ENCODE measurements at regions not wholly inside any gene's neighbourhood (a gene's known extent, or its start where the extent isn't known, plus 50 kb on each side); places are given as distances from the start of the nearest gene placed in this dataset.

DNA sequence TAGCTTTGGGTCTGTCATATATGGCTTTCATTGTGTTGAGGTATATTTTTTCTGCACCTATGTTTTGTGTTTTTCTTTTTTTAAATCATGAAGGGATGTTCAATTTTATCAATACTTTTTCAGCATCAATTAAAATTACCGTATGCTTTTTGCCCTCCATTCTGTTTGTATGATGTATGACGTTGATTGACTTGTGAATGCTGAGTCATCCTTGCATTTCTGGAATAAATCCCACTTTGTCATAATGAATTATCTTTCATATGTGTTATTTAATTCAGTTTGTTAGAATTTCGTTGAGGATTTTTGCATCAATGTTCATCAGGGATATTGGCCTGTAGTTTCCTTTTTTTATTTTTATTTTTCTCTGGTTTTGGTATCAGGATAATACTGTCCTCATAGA, 790.9 kb downstream of the TMEM182 start:
- Histone ChIP-seq H2AK5ac (ENCODE audit: insufficient read length, low read length) (no peak overlapping the region), H3K79me1 (ENCODE audit: insufficient read depth, low read depth, low read length, poor library complexity, severe bottlenecking) (no peaks in the 10 kb centered on the region), H2BK20ac (ENCODE audit: low read depth, low read length, poor library complexity, severe bottlenecking) (no peak overlapping the region), H2AFZ (ENCODE audit: low read length) (no peak overlapping the region), H2BK5ac (ENCODE audit: insufficient read length, low read length) (no peak overlapping the region), H3K4ac (ENCODE audit: low read depth, low read length) (no peak overlapping the region), H3K18ac (ENCODE audit: insufficient read length, low read depth, low read length) (no peak overlapping the region), H2BK15ac (ENCODE audit: low read depth, low read length) (no peak overlapping the region), H3K4me2 (ENCODE audit: insufficient read depth, insufficient read length, low read length) (no peak overlapping the region), H3K23ac (ENCODE audit: insufficient read length, low read depth, low read length) (no peak overlapping the region), H3K23me2 (ENCODE audit: insufficient read length, low read depth, low read length, poor library complexity, severe bottlenecking) (no peaks in the 10 kb centered on the region), H4K20me1 (ENCODE audit: control insufficient read depth, insufficient read depth, insufficient read length) (no peaks in the 10 kb centered on the region), H3K9me3 (ENCODE audit: control insufficient read depth, low read depth, low read length) (no peaks in the 10 kb centered on the region), H3K27me3 (ENCODE audit: insufficient read depth, low read length) (no peaks in the 10 kb centered on the region), H4K8ac (replicated peaks; ENCODE audit: insufficient read length, low read depth, low read length) (no peak overlapping the region), H4K5ac (ENCODE audit: insufficient read length, low read depth, low read length) (no peak overlapping the region), H3K4me1 (ENCODE audit: insufficient read depth, low read length) (no peaks in the 10 kb centered on the region), H2BK120ac (ENCODE audit: low read depth, low read length, poor library complexity, severe bottlenecking) (no peak overlapping the region), H3K14ac (ENCODE audit: insufficient read depth, low read length) (no peak overlapping the region), H3T11ph (ENCODE audit: low read length) (no peak overlapping the region), H3K9ac (ENCODE audit: extremely low read depth, insufficient read length, low read length) (no peak overlapping the region), H4K91ac (ENCODE audit: insufficient read length, low read depth, low read length) (no peak overlapping the region), H2BK12ac (ENCODE audit: insufficient read length, low read depth, low read length) (no peak overlapping the region), H3K79me2 (ENCODE audit: insufficient read depth, low read length) (no peaks in the 10 kb centered on the region), H3K56ac (ENCODE audit: insufficient read length, low read depth, low read length) (no peak overlapping the region), H3K27ac (ENCODE audit: insufficient read length, low read depth, low read length) (no peak overlapping the region)
- peaks cover 3 to 4% of the 10 kb centered on the region in 2 experiments; a peak in 2 of 5 replicates for H3K9me3 Mint-ChIP-seq
- peaks cover 0 to 3% (median 0%) of the 10 kb centered on the region in 3 experiments; a peak in 3 of 7 replicates for H3K36me3 Mint-ChIP-seq (ENCODE audit: insufficient read depth in 1 of 3, low read depth in 3 of 3)
- no peak for DNase-seq
- TF ChIP-seq, protein P1, sequence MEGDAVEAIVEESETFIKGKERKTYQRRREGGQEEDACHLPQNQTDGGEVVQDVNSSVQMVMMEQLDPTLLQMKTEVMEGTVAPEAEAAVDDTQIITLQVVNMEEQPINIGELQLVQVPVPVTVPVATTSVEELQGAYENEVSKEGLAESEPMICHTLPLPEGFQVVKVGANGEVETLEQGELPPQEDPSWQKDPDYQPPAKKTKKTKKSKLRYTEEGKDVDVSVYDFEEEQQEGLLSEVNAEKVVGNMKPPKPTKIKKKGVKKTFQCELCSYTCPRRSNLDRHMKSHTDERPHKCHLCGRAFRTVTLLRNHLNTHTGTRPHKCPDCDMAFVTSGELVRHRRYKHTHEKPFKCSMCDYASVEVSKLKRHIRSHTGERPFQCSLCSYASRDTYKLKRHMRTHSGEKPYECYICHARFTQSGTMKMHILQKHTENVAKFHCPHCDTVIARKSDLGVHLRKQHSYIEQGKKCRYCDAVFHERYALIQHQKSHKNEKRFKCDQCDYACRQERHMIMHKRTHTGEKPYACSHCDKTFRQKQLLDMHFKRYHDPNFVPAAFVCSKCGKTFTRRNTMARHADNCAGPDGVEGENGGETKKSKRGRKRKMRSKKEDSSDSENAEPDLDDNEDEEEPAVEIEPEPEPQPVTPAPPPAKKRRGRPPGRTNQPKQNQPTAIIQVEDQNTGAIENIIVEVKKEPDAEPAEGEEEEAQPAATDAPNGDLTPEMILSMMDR (conservative IDR thresholded peaks at IDR 0.05): no peak
- no peak overlapping the region; a peak in 1 of 7 replicates for H3K27ac Mint-ChIP-seq
- WGBS (ENCODE audit: extremely low coverage, insufficient read length, low lambda C conversion rate): no CpG with 5 or more reads among the region's 3 CpGs
- no peaks in the 10 kb centered on the region for H3K4me1 Mint-ChIP-seq
- H3K27me3 Mint-ChIP-seq (ENCODE audit: low read depth): no peaks in the 10 kb centered on the region
- no peak overlapping the region for H3K4me3 Mint-ChIP-seq
